AG09309 (cell line): ENCODE measurements at regions not wholly inside any gene's neighbourhood (a gene's known extent, or its start where the extent isn't known, plus 50 kb on each side); places are given as distances from the start of the nearest gene placed in this dataset.

ENCODE experiments used
- DNase-seq: peaks from one replicate; pipeline ENCODE4 v3.0.0-alpha.2; 2010; ENCODE audit warnings: low read depth
- H3K4me3 ChIP-seq: 2 replicates; pipeline ENCODE4 v1.5.1; 2011; ENCODE audit warnings: mild to moderate bottlenecking, low read depth, low read length, moderate library complexity; ENCODE audit not compliant: control insufficient read depth
- CTCF ChIP-seq: IDR thresholded peaks from 2 replicates; pipeline ENCODE4 v1.5.1; 2011; ENCODE audit warnings: mild to moderate bottlenecking, low read depth, low read length, inconsistent platforms; ENCODE audit not compliant: insufficient read depth, control insufficient read depth; ENCODE audit errors: missing control alignments

GRCh38 chr3:87855211-87855610 lies 203.6 kb downstream of the CGGBP1 start:
- no peak for DNase-seq

GRCh38 chr3:87848003-87848402 lies 210.8 kb downstream of the CGGBP1 start:
- H3K4me3 ChIP-seq, result no peak overlapping the region
- no peak for TF ChIP-seq CTCF
- no peak for DNase-seq

More at GRCh38 chr3:87855211-87855610, 203.6 kb downstream of the CGGBP1 start:
- TF ChIP-seq CTCF, result no peak
- H3K4me3 ChIP-seq, result no peak overlapping the region

GRCh38 chr3:87837076-87837475 lies 221.7 kb downstream of the CGGBP1 start:
- no peak for DNase-seq
- no peak overlapping the region for H3K4me3 ChIP-seq
- TF ChIP-seq CTCF, result no peak

- H3K4me3 ChIP-seq, result no peak overlapping the region
- no peak for DNase-seq
- no peak for TF ChIP-seq CTCF
Measured at GRCh38 chr3:87836026-87836425, 222.8 kb downstream of the CGGBP1 start.

GRCh38 chr3:87835236-87835635 lies 223.6 kb downstream of the CGGBP1 start:
- no peak overlapping the region for H3K4me3 ChIP-seq
- TF ChIP-seq CTCF, result no peak
- no peak for DNase-seq

- no peak overlapping the region for H3K4me3 ChIP-seq
- TF ChIP-seq CTCF, result no peak
- no peak for DNase-seq
Measured at GRCh38 chr3:87834327-87834726, 224.5 kb downstream of the CGGBP1 start.

- DNase-seq, result no peak
- no peak overlapping the region for H3K4me3 ChIP-seq
- TF ChIP-seq CTCF, result no peak
Measured at GRCh38 chr3:87833039-87833377, 225.8 kb downstream of the CGGBP1 start.
